HG02884 (cell line): ENCODE measurements at regions not wholly inside any gene's neighbourhood (a gene's known extent, or its start where the extent isn't known, plus 50 kb on each side); places are given as distances from the start of the nearest gene placed in this dataset.

Experiments
- ATAC-seq: cut with Tn5 transposase; IDR thresholded peaks from one replicate; pipeline ENCODE4 v1.9.1; 2021; ENCODE audit warnings: mild to moderate bottlenecking, moderate library complexity; ENCODE audit not compliant: unreplicated experiment

DNA sequence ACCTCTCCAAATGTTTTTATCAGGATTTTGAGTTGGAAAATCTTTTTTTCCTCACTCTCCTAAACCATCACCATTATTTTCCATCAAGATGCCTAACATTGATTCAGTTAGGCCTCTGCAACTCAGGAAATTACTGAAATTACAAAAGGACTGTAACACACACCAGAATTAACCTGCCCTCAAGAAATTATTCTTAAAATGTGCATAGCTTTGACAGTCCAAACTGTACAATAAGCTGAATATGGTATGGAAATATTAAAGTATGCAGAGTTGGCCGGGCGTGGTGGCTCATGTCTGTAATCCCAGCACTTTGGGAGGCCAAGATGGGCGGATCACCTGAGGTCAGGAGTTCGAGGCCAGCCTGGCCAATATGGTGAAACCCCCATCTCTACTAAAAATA lies 50.2 kb upstream of the PHLPP1 start:
- no peak for ATAC-seq
